AG04450 (cell line): ENCODE measurements at regions not wholly inside any gene's neighbourhood (a gene's known extent, or its start where the extent isn't known, plus 50 kb on each side); places are given as distances from the start of the nearest gene placed in this dataset.

Experiments
- CTCF ChIA-PET: fragments of 300-600, 350-600 bp; formaldehyde crosslinking; extraction: SDS; loops from one replicate; lab custom pipeline; 2022; ENCODE audit warnings: antibody characterized with exemption, inconsistent platforms; lab: Charles Lee
- POLR2A ChIA-PET: fragments of 350-600 bp; formaldehyde crosslinking; extraction: SDS; loops from one replicate; lab custom pipeline; 2021; ENCODE audit warnings: antibody characterized with exemption, inconsistent platforms; lab: Yijun Ruan, JAX
- DNase-seq: peaks from one replicate; pipeline ENCODE4 v3.0.0-alpha.2; 2011; ENCODE audit warnings: low read depth, low spot score
- H3K27ac ChIP-seq: one replicate; pipeline ENCODE4 v1.5.1; 2012; ENCODE audit warnings: low read depth, low read length, control low read depth
- H3K27me3 ChIP-seq: one replicate; pipeline ENCODE4 v1.6.0; 2012; ENCODE audit warnings: low read length; ENCODE audit not compliant: control insufficient read depth, insufficient read depth
- H3K4me3 ChIP-seq: 2 replicates; pipeline ENCODE4 v1.5.1; 2011; ENCODE audit warnings: mild to moderate bottlenecking, low read depth, low read length, control low read depth
- H3K9me3 ChIP-seq: 2 replicates; pipeline ENCODE4 v1.5.1; 2012; ENCODE audit warnings: low read length; ENCODE audit not compliant: control insufficient read depth, insufficient read depth
- CTCF ChIP-seq: IDR thresholded peaks from 2 replicates; pipeline ENCODE4 v1.5.1; 2011; ENCODE audit warnings: low read depth, low read length, control low read depth, inconsistent platforms

DNA sequence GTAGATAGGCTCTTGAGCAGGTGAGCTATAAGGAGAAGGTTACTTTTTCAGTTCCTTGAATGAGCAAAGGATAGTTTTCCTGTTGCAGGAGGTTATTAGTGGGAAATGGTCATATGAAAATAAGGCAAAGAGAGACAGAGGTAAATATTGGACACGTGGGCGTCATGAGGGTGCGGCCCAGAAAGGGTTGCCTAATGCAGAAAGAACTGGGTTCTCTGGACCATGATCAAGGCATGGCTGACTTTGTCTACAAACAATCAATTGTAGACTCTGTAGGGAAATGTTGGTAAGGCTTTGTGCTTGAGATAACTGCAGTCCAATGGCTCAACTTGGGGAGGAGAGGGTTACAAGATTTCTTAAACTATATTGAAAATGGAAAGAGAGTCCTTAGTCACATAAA is 585.8 kb downstream of the BCL11A start:
- Histone ChIP-seq H3K27ac (no peak overlapping the region), H3K4me3 (no peak overlapping the region), H3K27me3 (no peaks in the 10 kb centered on the region), H3K9me3 (no peaks in the 10 kb centered on the region; the same call in 1 of the 2 replicates)
- POLR2A ChIA-PET, result no interaction called here
- TF ChIP-seq CTCF, result no peak
- CTCF ChIA-PET, result no interaction called here
- DNase-seq, result no peak

GRCh38 chr2:59963157-59963556 is 590.3 kb downstream of the BCL11A start:
- TF ChIP-seq CTCF, result no peak
- DNase-seq, result no peak
- Histone ChIP-seq H3K9me3 (no peaks in the 10 kb centered on the region), H3K27me3 (no peaks in the 10 kb centered on the region), H3K27ac (no peak overlapping the region), H3K4me3 (no peak overlapping the region)
- POLR2A ChIA-PET, result no interaction called here
- CTCF ChIA-PET, result no interaction called here

DNA sequence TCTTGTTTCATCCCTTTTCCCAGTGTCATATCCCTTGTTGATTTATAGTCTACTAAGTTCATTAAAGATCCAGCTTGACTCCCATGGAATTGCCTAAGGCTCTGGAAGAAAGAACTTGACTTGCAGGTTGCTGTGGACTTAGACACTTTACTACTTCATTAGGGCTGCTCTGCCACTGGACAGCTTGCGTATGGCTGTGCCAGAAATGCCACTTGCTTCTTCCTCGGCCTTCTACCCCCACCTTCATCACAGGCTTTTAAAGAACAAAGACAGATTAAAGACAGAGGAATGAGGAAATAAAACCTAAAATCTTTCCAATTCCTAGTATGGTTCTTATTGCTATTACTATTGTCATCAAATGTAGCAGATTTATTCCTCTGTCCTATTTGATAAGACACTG is 591.7 kb downstream of the BCL11A start:
- H3K9me3 ChIP-seq, result no peaks in the 10 kb centered on the region
- H3K27ac ChIP-seq, result no peak overlapping the region
- H3K4me3 ChIP-seq, result no peak overlapping the region
- no peak for DNase-seq
- POLR2A ChIA-PET, result no interaction called here
- CTCF ChIA-PET, result no interaction called here
- no peak for TF ChIP-seq CTCF
- no peaks in the 10 kb centered on the region for H3K27me3 ChIP-seq

GRCh38 chr2:59959944-59960343 is 593.5 kb downstream of the BCL11A start:
- ChIA-PET CTCF (no interaction called here), POLR2A (no interaction called here)
- H3K27me3 ChIP-seq, result no peaks in the 10 kb centered on the region
- no peak overlapping the region for H3K27ac ChIP-seq
- no peaks in the 10 kb centered on the region for H3K9me3 ChIP-seq
- no peak for TF ChIP-seq CTCF
- DNase-seq, result no peak
- no peak overlapping the region for H3K4me3 ChIP-seq

GRCh38 chr2:59957504-59957903 is 596.0 kb downstream of the BCL11A start:
- no peak for TF ChIP-seq CTCF
- no peaks in the 10 kb centered on the region for H3K9me3 ChIP-seq
- POLR2A ChIA-PET, result no interaction called here
- H3K27ac ChIP-seq, result no peak overlapping the region
- H3K27me3 ChIP-seq, result no peaks in the 10 kb centered on the region
- no peak for DNase-seq
- CTCF ChIA-PET, result no interaction called here
- H3K4me3 ChIP-seq, result no peak overlapping the region
